HG02798 (cell line): ENCODE measurements at regions not wholly inside any gene's neighbourhood (a gene's known extent, or its start where the extent isn't known, plus 50 kb on each side); places are given as distances from the start of the nearest gene placed in this dataset.
"Not testable (repeated sequence)": the region's sequence is repeated elsewhere in the genome, so short reads cannot be mapped to it uniquely, and the experiment has no call there.

Experiments
- ATAC-seq: cut with Tn5 transposase; IDR thresholded peaks from one replicate; pipeline ENCODE4 v1.9.1; 2021; ENCODE audit warnings: mild to moderate bottlenecking; ENCODE audit not compliant: unreplicated experiment, poor library complexity

- not testable (repeated sequence) for ATAC-seq
Measured at GRCh38 chr16:33710696-33711087, 251.3 kb downstream of the TP53TG3F start.

GRCh38 chr16:33711616-33712015 lies 252.2 kb downstream of the TP53TG3F start:
- not testable (repeated sequence) for ATAC-seq

- ATAC-seq: not testable (repeated sequence)
Measured at GRCh38 chr16:33712308-33712707, 252.9 kb downstream of the TP53TG3F start.

GRCh38 chr16:33712851-33713709 lies 253.7 kb downstream of the TP53TG3F start:
- ATAC-seq: not testable (repeated sequence)

GRCh38 chr16:33713710-33714538 lies 254.5 kb downstream of the TP53TG3F start:
- not testable (repeated sequence) for ATAC-seq

GRCh38 chr16:33731167-33731566 lies 271.8 kb downstream of the TP53TG3F start:
- ATAC-seq: not testable (repeated sequence)

- ATAC-seq: not testable (repeated sequence)
Measured at GRCh38 chr16:33734650-33735049, 275.2 kb downstream of the TP53TG3F start.

- ATAC-seq: not testable (repeated sequence)
Measured at GRCh38 chr16:33766869-33767765, 307.7 kb downstream of the TP53TG3F start.

GRCh38 chr16:33768710-33769109 lies 309.3 kb downstream of the TP53TG3F start:
- not testable (repeated sequence) for ATAC-seq

- ATAC-seq: not testable (repeated sequence)
Measured at GRCh38 chr16:33769180-33769846, 309.9 kb downstream of the TP53TG3F start.

- not testable (repeated sequence) for ATAC-seq
Measured at GRCh38 chr16:33770478-33770877, 311.1 kb downstream of the TP53TG3F start.

- not testable (repeated sequence) for ATAC-seq
Measured at GRCh38 chr16:33771211-33771610, 311.8 kb downstream of the TP53TG3F start.

- not testable (repeated sequence) for ATAC-seq
Measured at GRCh38 chr16:33773966-33774365, 314.6 kb downstream of the TP53TG3F start.

GRCh38 chr16:33774724-33775123 lies 315.3 kb downstream of the TP53TG3F start:
- ATAC-seq: not testable (repeated sequence)

- not testable (repeated sequence) for ATAC-seq
Measured at GRCh38 chr16:33816328-33816944, 357.0 kb downstream of the TP53TG3F start.

- ATAC-seq: not testable (repeated sequence)
Measured at GRCh38 chr16:33824736-33825135, 365.3 kb downstream of the TP53TG3F start.

GRCh38 chr16:33827522-33827921 lies 368.1 kb downstream of the TP53TG3F start:
- ATAC-seq: not testable (repeated sequence)

GRCh38 chr16:33839157-33839556 lies 379.7 kb downstream of the TP53TG3F start:
- not testable (repeated sequence) for ATAC-seq

- ATAC-seq: not testable (repeated sequence)
Measured at GRCh38 chr16:33844533-33844932, 385.1 kb downstream of the TP53TG3F start.
